ENCODE measurements at regions not wholly inside any gene's neighbourhood (a gene's known extent, or its start where the extent isn't known, plus 50 kb on each side); places are given as distances from the start of the nearest gene placed in this dataset.

- TF ChIP-seq SUZ12 (IDR thresholded peaks at IDR 0.05; ENCODE audit: unreplicated experiment) (no peak), IKZF1 (conservative IDR thresholded peaks at IDR 0.05) (no peak), KDM1A (IDR thresholded peaks at IDR 0.05; ENCODE audit: borderline replicate concordance) (no peak), RELA (IDR thresholded peaks at IDR 0.05; ENCODE audit: borderline replicate concordance, partially characterized antibody) (no peak), FOS (IDR thresholded peaks at IDR 0.05; ENCODE audit: borderline replicate concordance, extremely low read depth, insufficient read length) (no peak), ETV6 (conservative IDR thresholded peaks at IDR 0.05 in 1 of 2, IDR thresholded peaks at IDR 0.05 in 1 of 2; ENCODE audit: borderline replicate concordance in 1 of 2, low read depth in 1 of 2) (no peak)
Measured at GRCh38 chr20:23233341-23233740, 117.2 kb upstream of the NXT1 start (continued).

- ChIA-PET POLR2A (no interaction called here), CTCF (interaction anchor here (3.9 kb wide), 1 partner anchor 181 kb away, joined by 34 read pairs; the partner anchor contains the start of gene THBD), RAD21 (ENCODE audit: unreplicated experiment) (no interaction called here), SMC1A (ENCODE audit: uncharacterized antibody, unreplicated experiment) (interaction anchor here (3.3 to 4.2 kb wide), 2 partner anchors 182 to 540 kb away, joined by 16 to 31 read pairs; no protein-coding TSS in a partner anchor)
- DNase-seq (ENCODE audit: low read depth, low spot score) (no peak), FAIRE-seq (no peak), ATAC-seq (no peak)
- TF ChIP-seq SMAD5 (IDR thresholded peaks at IDR 0.05; ENCODE audit: low read depth) (no peak), REST (IDR thresholded peaks at IDR 0.05; ENCODE audit: low read depth, low read length) (no peak), IKZF1 (conservative IDR thresholded peaks at IDR 0.05) (no peak)
- 49% methylated on average over 11 of the region's 11 CpGs for WGBS (ENCODE audit: insufficient coverage, insufficient replicate concordance, low lambda C conversion rate, missing lambda C conversion rate)
- Histone ChIP-seq H3K79me2 (ENCODE audit: control insufficient read depth, insufficient read depth, low read length) (no peaks in the 10 kb centered on the region), H3K27ac (ENCODE audit: control insufficient read depth, insufficient read depth) (no peak overlapping the region), H4K20me1 (ENCODE audit: control insufficient read depth, insufficient read depth) (no peaks in the 10 kb centered on the region), H3K4me1 (ENCODE audit: control insufficient read depth, insufficient read depth, low read length) (no peaks in the 10 kb centered on the region), H3K36me3 (ENCODE audit: control insufficient read depth in 2 of 2, insufficient read depth in 2 of 2, low read length in 1 of 2) (no peaks in the 10 kb centered on the region), H3K27me3 (replicated peaks in 1 of 2; ENCODE audit: control insufficient read depth in 2 of 2, insufficient read depth in 2 of 2, low read length in 1 of 2) (no peaks in the 10 kb centered on the region), H3K9me3 (replicated peaks; ENCODE audit: control insufficient read depth, insufficient read depth, low read length) (no peaks in the 10 kb centered on the region; the same call in 2 of the 3 replicates), H3K4me2 (ENCODE audit: control insufficient read depth, insufficient read depth) (no peak overlapping the region), H3K9ac (ENCODE audit: control insufficient read depth, insufficient read depth, low read length) (no peak overlapping the region), H3K4me3 (no peak overlapping the region), H2AFZ (ENCODE audit: control insufficient read depth, low read depth, low read length) (no peak overlapping the region)
- intact Hi-C loops (cut with micrococcal nuclease; ENCODE audit: unreplicated experiment) (no loop called here), in situ Hi-C loops (cut with MboI) (loop anchor here (25.0 kb wide), 1 partner anchor 895 kb away; no protein-coding TSS in a partner anchor)
- no TSS peak for BruUV-seq (replicated peaks)
Measured at GRCh38 chr20:23232679-23233308, 117.8 kb upstream of the NXT1 start.

Data from GM12878 (cell line).